HG03280 (cell line): ENCODE measurements at regions not wholly inside any gene's neighbourhood (a gene's known extent, or its start where the extent isn't known, plus 50 kb on each side); places are given as distances from the start of the nearest gene placed in this dataset.
"Not testable (repeated sequence)": the region's sequence is repeated elsewhere in the genome, so short reads cannot be mapped to it uniquely, and the experiment has no call there.

Source experiments
- ATAC-seq: cut with Tn5 transposase; IDR thresholded peaks from one replicate; pipeline ENCODE4 v1.9.1; 2021; ENCODE audit warnings: mild to moderate bottlenecking, moderate library complexity; ENCODE audit not compliant: unreplicated experiment

- no peak for ATAC-seq
Observed at GRCh38 chr13:78160793-78161192, 242.2 kb upstream of the EDNRB start.

- ATAC-seq = no peak
Observed at GRCh38 chr13:78152415-78152814, 233.8 kb upstream of the EDNRB start.

GRCh38 chr13:78147905-78148304 is 229.3 kb upstream of the EDNRB start:
- ATAC-seq = no peak

- no peak for ATAC-seq
Observed at GRCh38 chr13:78145276-78145675, 226.6 kb upstream of the EDNRB start.

GRCh38 chr13:78139765-78140164 is 221.1 kb upstream of the EDNRB start:
- ATAC-seq = no peak

GRCh38 chr13:78138756-78139155 is 220.1 kb upstream of the EDNRB start:
- ATAC-seq = no peak

GRCh38 chr13:78137404-78138142 is 218.9 kb upstream of the EDNRB start:
- ATAC-seq = peak; percentile 89

- ATAC-seq = no peak
Observed at GRCh38 chr13:78136966-78137365, 218.3 kb upstream of the EDNRB start.

GRCh38 chr13:78133511-78133910 is 214.9 kb upstream of the EDNRB start:
- no peak for ATAC-seq

- ATAC-seq = no peak
Observed at GRCh38 chr13:78131811-78132210, 213.2 kb upstream of the EDNRB start.

GRCh38 chr13:78131346-78131745 is 212.7 kb upstream of the EDNRB start:
- no peak for ATAC-seq

GRCh38 chr13:78129823-78130222 is 211.2 kb upstream of the EDNRB start:
- ATAC-seq = no peak

- no peak for ATAC-seq
Observed at GRCh38 chr13:78129359-78129758, 210.7 kb upstream of the EDNRB start.

- ATAC-seq = no peak
Observed at GRCh38 chr13:78121459-78122348, 203.1 kb upstream of the EDNRB start.

- ATAC-seq = no peak
Observed at GRCh38 chr13:78121001-78121400, 202.4 kb upstream of the EDNRB start.

GRCh38 chr13:78120144-78120543 is 201.5 kb upstream of the EDNRB start:
- not testable (repeated sequence) for ATAC-seq

GRCh38 chr13:78117070-78117469 is 198.4 kb upstream of the EDNRB start:
- ATAC-seq = not testable (repeated sequence)

GRCh38 chr13:78105656-78106055 is 187.0 kb upstream of the EDNRB start:
- ATAC-seq = no peak

- ATAC-seq = no peak
Observed at GRCh38 chr13:78103936-78104335, 185.3 kb upstream of the EDNRB start.

GRCh38 chr13:78102741-78103140 is 184.1 kb upstream of the EDNRB start:
- ATAC-seq = no peak

GRCh38 chr13:78102121-78102677 is 183.6 kb upstream of the EDNRB start:
- no peak for ATAC-seq

- ATAC-seq = no peak
Observed at GRCh38 chr13:78100486-78100885, 181.9 kb upstream of the EDNRB start.
